ENCODE measurements at regions not wholly inside any gene's neighbourhood (a gene's known extent, or its start where the extent isn't known, plus 50 kb on each side); places are given as distances from the start of the nearest gene placed in this dataset.

DNA sequence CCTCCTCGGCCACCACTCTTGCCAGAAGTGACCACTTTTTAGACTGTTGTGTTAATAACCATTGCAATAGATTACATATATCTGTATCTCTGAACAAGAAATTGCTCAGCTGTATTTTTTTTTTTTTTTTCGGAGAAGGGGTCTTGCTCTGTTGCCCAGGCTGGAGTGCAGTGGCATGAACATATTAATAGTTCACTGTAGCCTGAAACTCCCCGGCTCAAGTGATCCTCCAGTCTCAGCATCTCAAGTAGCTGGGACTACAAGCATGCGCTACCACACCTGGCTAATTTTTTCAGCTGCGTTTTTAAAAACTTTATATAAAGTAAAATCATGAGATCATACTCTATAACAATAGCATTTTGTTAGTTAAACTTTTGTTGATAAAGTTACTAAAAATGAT, 609.0 kb downstream of the ZNF385D start:
- DNase-seq (ENCODE audit: low read depth in 2 of 2), result no peak

DNA sequence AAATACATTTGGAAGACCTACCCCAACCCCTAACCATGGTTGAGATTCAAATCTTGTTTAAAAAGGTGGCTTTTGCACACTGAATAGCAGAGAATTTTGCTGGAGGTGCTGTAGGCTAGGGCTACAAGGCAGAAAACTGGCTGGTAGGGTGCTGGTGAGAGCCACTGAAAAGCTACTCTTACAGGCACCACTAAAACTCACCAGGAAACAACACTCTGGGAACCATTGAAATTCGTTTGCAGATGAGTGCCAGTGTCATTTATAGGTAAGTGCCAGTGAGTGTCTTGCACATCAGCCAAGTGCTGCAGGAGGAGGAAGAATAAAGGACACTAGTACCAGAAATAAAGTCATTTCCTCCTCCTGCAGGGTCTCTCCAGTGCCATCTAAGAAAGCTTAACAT, 610.2 kb downstream of the ZNF385D start:
- no peak for DNase-seq (ENCODE audit: low read depth in 2 of 2)

DNA sequence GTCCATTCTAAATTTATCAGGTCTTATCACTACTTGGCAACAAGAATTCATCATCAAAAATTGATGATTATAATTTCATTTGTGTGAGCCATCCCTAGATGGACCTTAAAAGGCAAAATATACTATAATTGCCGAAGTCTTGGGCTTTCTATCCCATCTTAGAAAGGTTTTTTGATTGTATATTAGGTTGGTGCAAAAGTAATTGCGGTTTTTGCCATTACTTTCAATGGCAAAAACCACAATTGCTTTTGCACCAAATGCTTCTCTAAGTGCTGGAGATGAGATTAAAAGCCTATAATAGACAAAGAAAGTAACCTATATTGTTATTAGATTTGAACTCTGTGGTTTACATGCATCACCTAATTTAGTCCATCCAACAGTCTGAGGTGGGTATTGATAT, 612.9 kb downstream of the ZNF385D start:
- no peak for DNase-seq (ENCODE audit: low read depth in 2 of 2)

DNA sequence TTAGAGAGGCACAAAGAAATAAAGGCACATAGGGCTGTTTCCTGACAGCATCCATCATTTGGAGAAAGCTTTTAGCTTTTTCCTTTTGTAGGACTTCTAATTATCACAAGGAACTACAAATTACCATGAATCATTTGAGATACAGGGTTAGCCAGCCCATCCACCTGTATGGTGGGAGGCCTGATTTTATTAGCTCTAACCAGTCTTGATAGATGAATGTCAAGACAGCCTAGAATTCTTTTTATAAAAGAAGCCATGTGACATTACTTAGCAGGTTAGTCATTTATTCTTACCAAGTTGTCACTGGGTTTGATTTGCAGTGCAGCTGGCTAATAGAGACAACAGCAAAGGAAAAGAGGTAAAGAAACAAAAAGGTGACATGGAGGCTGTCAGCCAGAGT, 618.1 kb downstream of the ZNF385D start:
- no peak for DNase-seq (ENCODE audit: low read depth in 2 of 2)

DNA sequence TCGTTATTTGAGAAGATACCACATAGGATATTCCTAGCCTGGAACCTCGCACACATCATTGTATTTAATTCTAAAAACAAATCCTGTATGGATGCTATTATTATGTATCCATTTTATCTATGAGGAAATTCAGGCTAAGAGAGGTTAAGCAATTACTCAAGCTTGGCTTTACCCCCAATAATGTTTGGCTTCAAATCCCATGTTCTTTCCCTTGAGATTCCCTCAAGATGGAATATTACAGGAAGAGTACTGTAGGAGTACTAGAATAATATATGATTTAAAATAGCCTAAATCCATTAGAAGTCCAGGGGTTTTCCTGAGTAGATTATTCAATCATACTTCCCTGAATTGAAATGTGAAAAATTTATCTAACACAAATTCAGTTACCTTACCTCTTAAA, 630.2 kb downstream of the ZNF385D start:
- no peak for DNase-seq (ENCODE audit: low read depth in 2 of 2)

DNA sequence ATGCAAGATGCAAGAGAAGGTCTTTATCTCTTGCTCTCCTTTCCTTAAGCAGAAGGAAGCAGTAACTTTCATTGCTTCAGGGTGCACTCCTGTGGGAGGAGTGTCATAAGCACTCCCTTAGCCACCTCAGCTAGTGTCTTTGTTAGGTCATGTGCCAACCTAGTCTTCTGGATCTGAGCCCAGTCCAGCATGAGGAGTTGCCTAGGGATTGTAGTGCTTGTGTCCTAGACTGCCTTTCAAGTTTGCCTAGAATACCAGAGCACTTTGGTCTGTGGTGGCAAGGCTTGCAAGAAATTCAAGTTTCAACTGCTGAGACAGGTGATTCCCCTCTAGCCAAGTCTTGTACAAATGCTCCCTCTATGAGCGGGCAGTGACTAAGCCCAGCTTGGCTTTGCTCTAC, 633.6 kb downstream of the ZNF385D start:
- DNase-seq (ENCODE audit: low read depth in 2 of 2), result no peak

DNA sequence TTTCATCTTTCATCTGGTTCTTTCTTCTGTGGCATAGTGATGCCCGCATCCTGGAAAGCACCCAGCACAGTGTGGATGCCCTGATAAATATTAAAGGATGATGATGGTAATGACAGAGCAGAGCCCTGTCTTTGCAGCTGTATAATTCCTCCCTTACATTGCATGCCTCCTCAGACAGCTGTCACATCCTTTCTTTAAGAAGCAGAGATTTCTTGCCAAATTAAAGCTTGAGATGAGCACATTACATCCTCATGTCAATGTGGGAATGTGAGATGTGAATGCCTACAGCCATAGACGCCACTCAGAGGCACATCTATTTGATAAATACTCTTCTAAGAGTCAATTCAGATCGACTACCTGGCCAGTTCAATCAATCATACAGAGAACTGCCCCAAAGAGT, 642.0 kb downstream of the ZNF385D start:
- no peak for DNase-seq (ENCODE audit: low read depth in 2 of 2)

DNA sequence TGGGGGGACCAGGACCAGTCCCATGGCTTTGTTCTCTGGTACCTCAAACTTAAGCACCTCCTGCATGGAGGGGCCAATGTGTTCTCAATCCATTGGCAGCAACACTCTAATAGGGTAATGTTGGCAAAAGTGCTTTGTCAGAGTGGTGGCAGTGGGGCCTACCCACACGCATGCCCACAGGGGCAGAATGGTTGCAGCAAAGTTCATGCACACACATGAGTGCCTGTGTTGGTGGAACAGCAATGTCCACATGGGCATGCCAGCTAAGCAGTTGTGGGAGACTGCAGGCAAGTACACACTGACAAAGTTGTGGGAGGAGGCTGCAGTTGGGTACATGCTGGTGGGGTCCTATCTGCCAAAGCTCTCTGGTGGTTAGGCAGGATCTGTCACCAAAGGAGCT, 645.2 kb downstream of the ZNF385D start:
- no peak for DNase-seq (ENCODE audit: low read depth in 2 of 2)

DNA sequence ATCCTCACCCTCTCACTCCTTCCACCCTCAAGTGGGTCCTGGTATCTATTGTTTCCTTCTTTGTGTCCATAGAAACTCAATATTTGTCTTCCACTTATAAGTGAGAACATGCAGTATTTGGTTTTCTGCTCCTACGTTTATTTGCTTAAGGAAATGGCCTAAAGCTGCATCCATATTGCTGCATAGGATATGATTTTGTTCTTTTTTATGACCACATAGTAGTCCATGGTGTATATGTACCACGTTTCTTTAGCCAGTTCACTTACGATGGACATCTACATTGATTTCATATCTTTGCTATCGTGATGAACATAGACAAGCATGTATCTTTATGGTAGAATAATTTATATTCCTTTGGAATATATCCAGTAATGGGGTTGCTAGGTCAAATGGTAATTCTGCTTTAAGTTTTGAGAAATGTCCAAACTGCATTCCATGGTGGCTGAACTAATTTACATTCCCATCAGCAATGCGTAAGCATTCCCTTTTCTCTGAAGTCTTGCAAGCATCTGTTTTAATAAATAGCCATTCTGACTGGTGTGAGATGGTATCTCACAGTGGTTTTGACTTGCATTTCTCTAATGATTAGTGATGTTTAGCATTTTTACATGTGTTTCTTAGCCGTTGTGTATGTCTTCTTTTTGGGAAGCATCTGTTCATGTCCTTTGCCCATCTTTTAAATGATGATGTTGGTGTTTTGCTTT, 650.2 kb downstream of the ZNF385D start:
- no peak for DNase-seq (ENCODE audit: low read depth in 2 of 2)

DNA sequence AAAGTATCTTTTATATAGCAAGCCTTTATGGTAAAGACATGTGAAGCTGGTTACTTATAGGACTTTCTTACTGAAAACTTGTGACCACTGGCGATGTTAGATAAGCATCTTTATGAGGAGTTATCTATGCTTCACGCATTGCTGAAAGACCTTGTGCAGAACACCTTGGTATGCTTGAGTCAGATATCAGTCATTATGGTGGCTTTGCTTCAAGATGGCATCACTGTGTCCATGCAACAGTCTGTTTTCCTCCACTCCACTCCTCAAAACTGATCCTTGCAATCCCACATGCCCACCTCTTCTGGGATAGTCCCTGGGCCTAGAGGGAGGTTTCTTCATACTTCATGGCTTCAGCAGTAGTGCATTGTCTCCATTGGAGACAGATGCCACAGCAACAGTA, 656.3 kb downstream of the ZNF385D start:
- DNase-seq (ENCODE audit: low read depth in 2 of 2), result no peak

DNA sequence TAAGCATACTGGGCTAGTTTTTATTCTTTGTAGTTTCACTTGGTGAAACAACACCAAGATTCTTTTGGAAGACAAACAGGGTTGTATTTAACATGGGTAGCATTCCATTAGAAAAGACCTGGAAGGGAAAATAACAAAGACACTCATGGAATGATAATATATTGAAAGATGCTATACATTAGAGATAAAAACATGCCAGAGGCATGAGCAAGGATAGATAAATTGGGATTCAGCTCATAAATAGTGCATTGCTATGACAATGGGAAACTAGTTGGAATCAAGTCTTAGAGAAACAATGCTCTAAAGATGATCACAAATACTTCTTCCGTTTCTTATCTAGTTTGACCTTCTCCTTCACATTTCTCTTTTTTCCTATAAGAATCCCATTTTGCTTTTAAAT, 677.4 kb downstream of the ZNF385D start:
- DNase-seq (ENCODE audit: low read depth in 2 of 2), result no peak

DNA sequence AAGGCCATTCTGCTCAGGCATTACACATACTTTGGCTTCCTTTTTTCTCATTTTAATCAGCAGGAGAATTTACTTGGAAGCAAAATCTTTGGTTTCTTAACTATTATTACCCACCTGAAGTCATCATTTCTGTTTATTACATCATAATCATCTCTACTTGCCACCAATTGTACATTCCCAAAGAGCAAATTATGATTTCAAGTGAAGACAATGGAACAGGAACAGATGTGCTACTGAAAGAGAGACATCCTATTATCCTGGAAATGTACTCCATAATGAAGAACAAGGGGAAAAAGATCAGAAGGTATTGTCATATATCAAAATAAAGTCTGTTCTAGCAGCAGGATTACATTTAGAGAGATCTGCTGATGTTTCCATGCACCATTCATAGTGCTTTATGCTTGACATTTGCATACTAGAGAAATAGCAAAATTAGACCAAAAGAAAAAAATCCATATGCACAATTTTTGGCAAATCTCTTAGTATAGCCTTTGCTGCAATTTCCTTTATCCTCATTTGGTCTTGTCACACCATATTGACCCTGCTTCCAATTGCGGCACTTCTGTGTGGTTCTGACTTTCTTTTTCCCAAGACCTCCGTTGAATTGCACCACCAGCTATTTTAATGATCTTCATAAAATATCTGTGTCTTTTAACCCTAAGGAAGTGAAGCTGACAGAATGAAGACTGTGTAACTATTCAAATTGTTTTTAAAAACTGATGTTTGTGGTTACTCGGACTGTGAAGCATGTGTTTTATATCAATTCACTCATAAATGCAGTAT, 683.8 kb downstream of the ZNF385D start:
- no peak for DNase-seq (ENCODE audit: low read depth in 2 of 2)

DNA sequence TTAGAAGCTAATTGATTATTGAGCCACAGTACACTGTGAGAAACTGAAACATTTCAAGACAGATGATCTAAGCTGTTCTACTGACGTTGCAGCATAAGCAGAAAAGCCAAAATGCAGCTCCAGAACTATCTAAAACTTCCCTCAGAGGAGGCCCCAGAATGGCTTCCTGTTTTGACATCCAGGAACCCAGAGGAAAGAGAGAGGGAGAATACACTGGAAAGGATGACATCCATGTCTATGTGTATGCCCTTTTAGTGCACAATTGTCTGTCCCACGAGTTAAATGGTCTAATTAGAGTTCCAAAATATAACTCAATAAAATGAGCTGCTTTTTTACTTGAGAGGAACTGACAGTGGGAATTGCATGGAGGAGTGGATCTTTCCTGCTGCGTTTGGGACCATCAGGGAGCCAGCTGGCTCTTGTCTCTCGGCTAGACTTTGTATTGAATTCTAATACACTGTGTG, 688.1 kb downstream of the ZNF385D start:
- no peak for DNase-seq (ENCODE audit: low read depth in 2 of 2)

DNA sequence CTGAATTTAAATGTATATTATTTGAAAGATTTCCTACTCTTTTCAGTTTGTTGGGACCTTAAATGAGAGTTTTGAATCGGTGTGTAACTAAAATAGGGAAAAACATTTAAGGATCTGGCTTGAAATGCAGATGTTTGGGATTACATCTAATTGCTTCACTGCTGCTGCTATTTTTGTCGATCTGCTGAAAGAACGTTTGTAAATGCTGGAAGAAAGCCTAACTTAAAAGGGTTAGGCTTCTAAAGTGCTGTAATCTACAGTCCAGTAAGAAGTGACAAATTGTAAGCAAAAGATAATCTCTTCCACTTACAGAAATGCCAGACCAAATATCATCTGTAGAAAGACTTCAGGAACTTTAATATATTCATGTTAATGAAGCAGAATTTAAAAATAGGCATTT, 691.6 kb downstream of the ZNF385D start:
- no peak for DNase-seq (ENCODE audit: low read depth in 2 of 2)

DNA sequence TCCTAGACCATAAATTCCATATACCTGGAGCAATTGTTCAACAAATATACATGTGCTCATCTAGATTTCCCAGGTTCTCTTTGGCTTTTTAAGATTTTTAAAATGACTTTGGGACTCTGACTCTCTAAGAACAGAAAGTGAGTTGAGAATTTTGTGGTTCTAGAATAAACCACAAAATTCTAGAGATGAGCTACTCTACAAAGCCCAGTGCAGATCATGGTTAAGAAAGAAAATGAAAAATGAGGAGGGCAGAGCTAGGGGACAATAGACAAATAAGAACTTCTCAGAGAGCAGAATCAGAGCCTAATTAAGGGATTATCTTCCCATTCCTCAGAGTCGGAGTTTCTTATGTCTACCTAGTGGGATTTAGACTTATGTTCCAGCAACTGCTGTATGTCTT, 694.7 kb downstream of the ZNF385D start:
- no peak for DNase-seq (ENCODE audit: low read depth in 2 of 2)

DNA sequence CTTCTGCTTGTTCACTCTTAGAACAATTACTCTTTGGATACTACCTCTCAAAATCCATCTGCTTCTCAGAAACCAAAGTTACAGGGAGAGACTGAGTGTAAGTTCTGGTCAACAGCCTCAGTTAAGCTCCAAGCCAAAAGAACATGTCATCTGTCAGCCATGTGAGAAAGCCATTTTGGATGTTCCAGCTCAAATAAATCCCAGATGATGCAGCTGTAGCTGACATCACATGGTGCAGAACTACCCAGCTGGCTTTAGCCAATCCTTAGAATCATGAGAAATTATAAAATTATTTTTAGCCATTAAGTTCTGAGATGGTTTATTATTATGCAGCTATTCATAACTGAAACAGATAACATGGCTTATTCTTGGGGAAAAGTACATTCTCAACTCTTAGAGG, 696.0 kb downstream of the ZNF385D start:
- DNase-seq (ENCODE audit: low read depth in 2 of 2), result no peak

DNA sequence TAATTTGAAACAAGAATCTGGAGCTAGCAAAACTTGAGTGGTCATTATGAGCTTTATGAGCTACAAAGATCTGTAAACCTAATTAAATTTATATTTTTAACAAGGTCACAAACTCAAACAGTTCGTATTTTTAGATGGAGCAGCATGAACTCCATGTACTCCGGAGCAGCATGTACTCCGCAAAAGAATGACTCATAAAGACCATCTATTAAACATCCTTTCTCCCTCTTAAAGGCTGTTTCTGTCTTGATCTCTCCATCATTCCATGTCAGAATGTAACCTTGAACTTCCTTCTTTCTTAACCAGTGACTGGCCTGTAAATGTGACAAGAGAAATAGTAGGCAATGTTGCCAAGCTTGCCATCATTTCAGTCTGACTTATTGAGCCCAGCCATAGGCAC, 696.9 kb downstream of the ZNF385D start:
- DNase-seq (ENCODE audit: low read depth in 2 of 2), result no peak

DNA sequence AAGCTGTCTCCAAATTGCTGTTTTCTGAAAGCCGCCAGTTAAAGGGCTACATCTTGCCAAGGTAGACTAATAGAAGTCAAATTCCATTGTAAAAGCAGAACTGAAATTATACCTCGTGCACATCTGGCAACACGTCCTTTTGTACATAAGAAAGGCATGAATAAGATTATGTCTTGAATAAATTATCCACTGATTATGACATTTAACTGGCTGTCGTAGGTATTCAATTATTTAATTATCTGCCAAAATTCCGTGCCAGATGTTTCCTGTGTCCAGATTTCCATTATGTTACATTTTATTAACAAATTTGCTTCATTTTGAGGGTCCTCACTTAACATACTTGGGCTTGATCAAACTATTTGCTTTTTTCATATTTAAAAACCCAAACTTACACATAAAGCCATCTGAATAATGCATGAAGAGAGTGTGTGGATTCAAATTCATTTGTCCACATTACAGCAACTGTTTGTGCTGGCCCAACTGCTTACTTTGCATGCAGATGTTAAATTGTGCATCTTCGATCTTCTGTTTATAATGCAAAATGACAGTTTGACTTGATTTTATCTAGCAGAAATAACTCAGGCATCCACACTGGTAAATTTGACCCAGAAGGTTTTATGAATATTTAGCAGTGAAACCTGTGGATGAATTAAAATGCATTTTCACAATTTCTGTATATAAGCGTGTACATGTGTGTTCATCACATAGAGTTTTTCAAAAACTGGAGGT, 701.5 kb downstream of the ZNF385D start:
- DNase-seq (ENCODE audit: low read depth in 2 of 2), result no peak

DNA sequence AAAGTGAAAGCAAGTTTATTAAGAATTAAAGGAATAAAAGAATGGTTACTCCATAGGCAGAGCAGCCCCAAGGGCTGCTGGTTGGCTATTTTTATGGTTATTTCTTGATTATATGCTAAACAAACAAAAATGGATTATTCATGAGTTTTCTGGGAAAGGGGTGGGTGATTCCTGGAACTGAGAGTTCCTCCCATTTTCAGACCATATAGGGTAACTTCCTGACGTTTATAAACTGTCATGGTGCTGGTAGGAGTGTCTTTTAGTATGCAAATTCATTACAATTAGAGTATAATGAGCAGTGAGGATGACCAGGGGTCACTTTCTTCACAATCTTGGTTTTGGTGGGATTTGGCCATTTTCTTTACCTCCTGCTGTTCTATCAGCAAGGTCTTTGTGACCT, 707.9 kb downstream of the ZNF385D start:
- no peak for DNase-seq (ENCODE audit: low read depth in 2 of 2)

DNA sequence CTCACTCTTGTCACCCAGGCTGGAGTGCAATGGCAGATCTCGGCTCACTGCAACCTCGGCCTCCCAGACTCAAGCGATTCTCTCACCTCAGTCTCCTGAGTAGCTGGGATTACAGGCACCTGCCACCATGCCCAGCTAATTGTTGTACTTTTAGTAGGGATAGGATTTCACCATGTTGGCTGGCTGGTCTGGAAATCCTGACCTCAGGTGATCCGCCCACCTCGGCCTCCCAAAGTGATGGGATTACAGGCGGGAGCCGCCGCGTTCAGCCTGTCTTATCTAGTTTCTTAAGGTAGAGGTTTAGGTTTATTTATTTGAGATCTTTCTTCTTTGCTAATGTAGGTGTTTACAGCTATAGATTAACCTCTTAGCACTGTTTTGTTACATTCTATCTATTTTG, 708.8 kb downstream of the ZNF385D start:
- DNase-seq (ENCODE audit: low read depth in 2 of 2), result no peak

DNA sequence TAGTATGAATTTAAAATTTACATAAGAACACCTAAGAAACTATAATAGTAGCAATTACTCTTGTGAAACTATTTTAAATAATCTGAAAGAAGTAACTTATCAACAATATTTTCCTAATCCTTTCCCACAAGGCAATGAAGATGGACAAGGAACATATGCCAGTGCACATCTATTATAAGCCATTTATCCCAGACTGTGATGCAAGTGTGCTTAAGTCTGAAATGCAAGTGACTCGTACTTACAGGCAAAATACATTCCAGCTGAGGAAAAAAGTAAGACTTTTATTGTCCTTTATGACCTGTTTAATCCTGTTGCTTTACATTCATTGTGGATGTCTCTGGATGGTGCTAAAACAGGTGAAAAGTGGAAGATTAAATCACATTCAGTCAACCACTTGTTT, 709.4 kb downstream of the ZNF385D start:
- no peak for DNase-seq (ENCODE audit: low read depth in 2 of 2)

DNA sequence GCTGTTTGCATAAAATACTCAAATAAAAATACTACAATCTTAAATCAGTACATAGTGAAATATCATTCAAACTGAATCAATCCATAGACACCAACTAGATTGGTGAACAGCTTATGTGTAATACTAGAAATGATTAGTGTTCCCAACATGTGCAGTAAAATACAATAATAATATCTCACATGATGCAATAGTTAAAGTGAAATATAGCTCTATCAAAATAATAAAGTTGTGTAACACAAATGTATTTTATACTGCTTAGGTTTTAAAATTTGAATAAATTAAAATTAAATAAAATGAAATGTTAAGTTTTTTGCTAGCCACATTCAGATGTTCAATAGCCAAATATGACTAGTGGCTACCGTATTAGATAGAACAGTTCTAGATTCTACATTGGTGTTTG, 714.1 kb downstream of the ZNF385D start:
- DNase-seq (ENCODE audit: low read depth in 2 of 2), result no peak

DNA sequence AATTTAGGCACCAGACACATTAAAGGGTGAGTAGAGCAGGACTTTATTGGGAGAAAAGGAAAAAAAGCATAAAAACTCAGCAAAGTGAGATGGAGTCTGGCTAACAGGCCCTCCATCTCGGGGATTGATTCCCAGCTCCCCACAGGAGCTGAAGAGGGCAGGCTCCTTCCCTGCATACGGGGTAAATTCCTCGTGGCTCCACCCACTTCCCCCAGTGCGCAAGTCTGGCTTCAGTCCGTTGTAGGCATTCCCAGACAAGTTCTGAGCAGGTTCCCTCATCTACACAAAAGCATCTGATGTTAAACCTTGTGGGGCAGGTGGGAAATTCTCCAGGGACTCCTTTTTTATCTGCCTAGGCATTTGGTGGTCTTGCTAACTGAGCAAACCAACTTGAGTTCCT, 722.6 kb downstream of the ZNF385D start:
- no peak for DNase-seq (ENCODE audit: low read depth in 2 of 2)

All from activated CD4-positive, alpha-beta T cell treated with anti-CD3 and anti-CD28 coated beads for 24 hours (primary cell).